ENCODE measurements at regions not wholly inside any gene's neighbourhood (a gene's known extent, or its start where the extent isn't known, plus 50 kb on each side); places are given as distances from the start of the nearest gene placed in this dataset.
"Not testable (repeated sequence)": the region's sequence is repeated elsewhere in the genome, so short reads cannot be mapped to it uniquely, and the experiment has no call there.

GRCh38 chr12:84075991-84076390 lies 836.6 kb downstream of the SLC6A15 start:
- no peak for ATAC-seq
- DNase-seq (ENCODE audit: low spot score): no peak

GRCh38 chr12:84073401-84073800 lies 839.2 kb downstream of the SLC6A15 start:
- DNase-seq (ENCODE audit: low spot score): no peak
- ATAC-seq: no peak

- DNase-seq (ENCODE audit: low spot score): no peak
- no peak for ATAC-seq
Observed at GRCh38 chr12:84072961-84073360, 839.6 kb downstream of the SLC6A15 start.

- no peak for ATAC-seq
- no peak for DNase-seq (ENCODE audit: low spot score)
Observed at GRCh38 chr12:84070292-84070691, 842.3 kb downstream of the SLC6A15 start.

GRCh38 chr12:84069699-84070098 lies 842.9 kb downstream of the SLC6A15 start:
- ATAC-seq (no peak), DNase-seq (ENCODE audit: low spot score) (no peak)

GRCh38 chr12:84069198-84069597 lies 843.4 kb downstream of the SLC6A15 start:
- ATAC-seq (no peak), DNase-seq (ENCODE audit: low spot score) (no peak)

- ATAC-seq: no peak
Observed at GRCh38 chr12:84058136-84058535, 854.5 kb downstream of the SLC6A15 start.

GRCh38 chr12:84054811-84055210 lies 857.8 kb downstream of the SLC6A15 start:
- no peak for DNase-seq (ENCODE audit: low spot score)
- ATAC-seq: no peak

More at GRCh38 chr12:84058136-84058535, 854.5 kb downstream of the SLC6A15 start:
- no peak for DNase-seq (ENCODE audit: low spot score)

GRCh38 chr12:84047881-84048280 lies 864.7 kb downstream of the SLC6A15 start:
- ATAC-seq: no peak
- DNase-seq (ENCODE audit: low spot score): no peak

GRCh38 chr12:84046859-84047258 lies 865.7 kb downstream of the SLC6A15 start:
- no peak for DNase-seq (ENCODE audit: low spot score)
- no peak for ATAC-seq

- DNase-seq (ENCODE audit: low spot score): no peak
- no peak for ATAC-seq
Observed at GRCh38 chr12:84043355-84043754, 869.2 kb downstream of the SLC6A15 start.

GRCh38 chr12:84038242-84038641 lies 874.4 kb downstream of the SLC6A15 start:
- DNase-seq (ENCODE audit: low spot score): no peak
- no peak for ATAC-seq

- no peak for DNase-seq (ENCODE audit: low spot score)
- ATAC-seq: no peak
Observed at GRCh38 chr12:84036912-84037311, 875.7 kb downstream of the SLC6A15 start.

- ATAC-seq (no peak), DNase-seq (ENCODE audit: low spot score) (no peak)
Observed at GRCh38 chr12:84035766-84036165, 876.8 kb downstream of the SLC6A15 start.

- no peak for DNase-seq (ENCODE audit: low spot score)
- ATAC-seq: no peak
Observed at GRCh38 chr12:84034871-84035270, 877.7 kb downstream of the SLC6A15 start.

GRCh38 chr12:84033162-84033561 lies 879.4 kb downstream of the SLC6A15 start:
- DNase-seq (ENCODE audit: low spot score) (no peak), ATAC-seq (no peak)

- DNase-seq (ENCODE audit: low spot score); ATAC-seq: not testable (repeated sequence)
Observed at GRCh38 chr12:84018556-84019179, 893.9 kb downstream of the SLC6A15 start.

GRCh38 chr12:84016956-84017355 lies 895.6 kb downstream of the SLC6A15 start:
- DNase-seq (ENCODE audit: low spot score): no peak
- ATAC-seq: no peak

GRCh38 chr12:83997423-83997822 lies 915.2 kb downstream of the SLC6A15 start:
- ATAC-seq (no peak), DNase-seq (ENCODE audit: low spot score) (no peak)

- DNase-seq (ENCODE audit: low spot score) (no peak), ATAC-seq (no peak)
Observed at GRCh38 chr12:83996671-83997070, 915.9 kb downstream of the SLC6A15 start.

- ATAC-seq (no peak), DNase-seq (ENCODE audit: low spot score) (no peak)
Observed at GRCh38 chr12:83985084-83985483, 927.5 kb downstream of the SLC6A15 start.

- ATAC-seq (no peak), DNase-seq (ENCODE audit: low spot score) (no peak)
Observed at GRCh38 chr12:83980398-83980797, 932.2 kb downstream of the SLC6A15 start.

- ATAC-seq: no peak
- DNase-seq (ENCODE audit: low spot score): no peak
Observed at GRCh38 chr12:83979785-83980184, 932.8 kb downstream of the SLC6A15 start.
